HG03175 (cell line): ENCODE measurements at regions not wholly inside any gene's neighbourhood (a gene's known extent, or its start where the extent isn't known, plus 50 kb on each side); places are given as distances from the start of the nearest gene placed in this dataset.

Experiments used
- ATAC-seq: cut with Tn5 transposase; IDR thresholded peaks from one replicate; pipeline ENCODE4 v1.9.1; 2021; ENCODE audit warnings: mild to moderate bottlenecking, moderate library complexity; ENCODE audit not compliant: unreplicated experiment

GRCh38 chr7:33725111-33726025 lies 180.0 kb upstream of the BMPER start:
- no peak for ATAC-seq

DNA sequence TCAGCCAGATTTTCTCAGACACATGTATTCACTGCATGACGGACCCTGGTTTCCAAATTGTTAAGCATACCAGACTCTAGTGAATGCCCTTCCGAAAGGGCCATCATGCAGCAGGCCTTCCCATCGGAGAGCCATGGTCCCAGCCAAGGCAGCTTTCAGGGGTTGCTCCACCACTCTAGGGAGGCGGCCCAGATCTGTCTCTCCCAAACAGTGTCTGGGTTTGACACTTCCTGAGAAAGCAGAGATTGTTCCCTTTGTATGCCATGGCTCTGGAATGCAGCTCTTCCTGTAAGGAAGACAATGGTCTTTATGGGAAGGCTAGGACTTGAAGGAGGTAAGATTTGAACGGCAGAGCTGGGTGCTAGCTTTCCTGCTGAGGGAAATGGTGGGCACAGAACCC lies 178.8 kb upstream of the BMPER start:
- ATAC-seq = no peak

DNA sequence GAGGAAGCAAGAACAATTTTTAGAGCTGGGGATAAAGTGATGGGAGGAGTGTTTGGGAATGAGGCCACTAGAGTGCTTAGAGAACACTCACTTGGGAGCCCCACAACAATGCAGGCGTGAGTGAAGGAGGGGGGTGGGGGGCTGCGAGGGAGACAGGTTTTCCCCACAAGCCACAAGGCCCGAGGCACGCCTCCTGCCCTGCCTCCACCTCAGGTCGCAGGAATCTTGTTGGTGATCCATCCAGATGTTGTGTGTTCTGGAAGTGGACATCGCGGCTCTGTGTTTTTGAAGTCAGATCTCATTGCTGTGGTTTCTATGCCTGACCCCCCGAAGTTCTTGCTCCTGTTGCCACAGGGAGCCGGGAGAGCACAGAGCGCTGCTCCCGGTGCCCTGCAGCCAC lies 178.0 kb upstream of the BMPER start:
- no peak for ATAC-seq

DNA sequence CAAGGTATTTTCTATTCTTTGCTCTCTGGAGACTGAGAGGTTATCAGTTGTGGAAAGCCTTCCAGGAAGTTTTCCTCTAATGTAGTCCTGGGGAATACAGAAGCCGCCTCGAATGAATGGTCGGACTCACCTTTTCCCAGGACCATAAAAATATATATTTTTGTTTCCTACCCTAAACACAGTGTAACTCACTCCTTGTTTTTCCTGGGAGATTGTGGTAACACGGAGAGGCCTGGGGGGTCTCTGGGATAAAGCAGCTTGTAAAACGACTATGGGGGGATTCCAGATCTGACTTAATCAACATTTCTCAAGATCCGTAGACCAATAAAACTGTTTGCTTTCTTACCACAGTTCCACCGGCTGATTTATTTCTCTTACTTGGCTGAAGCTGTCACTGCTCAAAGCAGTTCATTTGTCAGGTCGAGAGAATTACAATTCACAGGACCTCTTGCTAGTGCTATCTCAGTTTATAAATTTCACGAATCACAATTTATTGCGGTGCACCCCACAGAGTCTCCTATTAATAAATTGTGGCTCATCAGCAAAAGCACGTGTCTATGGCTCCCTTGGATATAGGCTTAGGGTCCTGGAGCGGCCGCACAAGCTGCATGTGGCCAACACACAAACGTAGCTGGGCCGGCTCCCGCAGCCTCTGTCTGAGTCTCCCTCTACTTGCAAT lies 176.3 kb upstream of the BMPER start:
- ATAC-seq = no peak

GRCh38 chr7:33729726-33730125 lies 175.6 kb upstream of the BMPER start:
- ATAC-seq = no peak

GRCh38 chr7:33730958-33731357 lies 174.4 kb upstream of the BMPER start:
- ATAC-seq = no peak

GRCh38 chr7:33731912-33732311 lies 173.4 kb upstream of the BMPER start:
- no peak for ATAC-seq

- no peak for ATAC-seq
These were observed 172.9 kb upstream of the BMPER start for GRCh38 chr7:33732462-33732861.

GRCh38 chr7:33733870-33734650 lies 171.3 kb upstream of the BMPER start:
- ATAC-seq = no peak

DNA sequence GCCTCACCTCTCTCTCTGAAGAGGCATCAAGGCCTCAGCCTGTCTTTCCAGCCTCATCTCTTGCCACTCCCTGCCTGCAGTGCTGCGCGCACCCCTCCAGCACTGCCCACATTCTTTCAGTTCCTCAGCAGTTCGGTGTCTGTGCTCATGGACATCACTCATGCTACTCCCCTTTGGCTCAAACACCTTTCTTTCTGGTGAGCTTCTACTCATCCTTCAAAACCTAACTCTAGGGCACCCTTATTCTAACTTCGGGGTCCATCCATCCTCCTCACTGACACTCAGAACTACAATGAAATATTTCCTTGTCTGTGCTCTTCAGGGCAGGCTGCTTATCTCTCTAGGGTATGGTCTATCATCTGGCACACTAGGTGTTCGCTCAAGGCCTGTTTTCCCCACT lies 169.9 kb upstream of the BMPER start:
- no peak for ATAC-seq

GRCh38 chr7:33736521-33737221 lies 168.7 kb upstream of the BMPER start:
- no peak for ATAC-seq

DNA sequence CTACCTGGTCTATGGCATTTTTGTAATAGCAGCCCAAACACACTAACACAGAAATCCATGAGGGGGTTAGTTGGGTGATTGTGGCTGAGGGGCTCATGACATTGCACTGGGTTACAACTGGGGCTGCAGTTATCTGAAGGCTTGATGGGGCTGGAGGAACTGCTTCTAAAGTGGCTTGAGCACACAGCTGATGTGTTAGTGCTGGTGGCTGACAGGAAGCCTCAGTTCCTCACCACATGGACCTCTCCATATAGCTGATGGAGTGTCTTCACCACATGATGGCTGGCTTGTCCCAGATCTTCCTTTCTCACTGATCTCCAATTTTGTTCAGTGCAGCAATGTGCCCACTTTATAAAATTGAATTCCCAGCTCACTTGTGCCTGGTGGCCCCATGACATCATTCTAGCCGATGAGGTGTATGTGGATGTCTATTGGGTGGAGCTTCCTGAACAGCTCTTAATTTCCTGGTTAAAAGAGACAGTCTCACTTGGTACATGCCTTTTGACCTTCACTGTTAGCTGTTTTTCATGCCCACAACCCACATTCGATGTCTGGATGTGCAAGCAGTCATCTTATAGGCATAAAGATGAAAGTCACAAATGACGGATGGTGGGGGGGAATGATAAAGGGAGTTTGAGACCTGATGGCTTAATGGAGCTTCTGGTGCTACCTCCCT lies 166.9 kb upstream of the BMPER start:
- no peak for ATAC-seq

DNA sequence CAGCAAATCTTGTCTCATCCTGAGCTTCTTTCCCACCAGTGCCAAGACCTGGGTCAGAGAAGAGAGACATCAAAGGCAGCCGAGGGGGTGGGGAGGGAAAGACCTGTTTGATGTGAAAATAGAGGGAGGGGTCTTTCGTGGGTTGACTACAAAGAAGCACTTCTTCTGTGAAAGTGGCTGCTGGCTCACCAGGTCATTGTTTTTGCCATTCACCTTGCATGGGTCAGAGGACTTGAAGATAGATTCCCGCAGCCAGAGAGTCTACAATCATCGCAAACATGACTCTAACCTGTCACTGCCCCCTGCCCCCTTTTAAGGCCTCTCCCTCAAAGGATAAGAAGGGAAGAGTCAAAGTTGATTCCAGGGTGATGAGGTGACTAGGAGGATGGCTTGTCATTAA lies 166.1 kb upstream of the BMPER start:
- no peak for ATAC-seq

DNA sequence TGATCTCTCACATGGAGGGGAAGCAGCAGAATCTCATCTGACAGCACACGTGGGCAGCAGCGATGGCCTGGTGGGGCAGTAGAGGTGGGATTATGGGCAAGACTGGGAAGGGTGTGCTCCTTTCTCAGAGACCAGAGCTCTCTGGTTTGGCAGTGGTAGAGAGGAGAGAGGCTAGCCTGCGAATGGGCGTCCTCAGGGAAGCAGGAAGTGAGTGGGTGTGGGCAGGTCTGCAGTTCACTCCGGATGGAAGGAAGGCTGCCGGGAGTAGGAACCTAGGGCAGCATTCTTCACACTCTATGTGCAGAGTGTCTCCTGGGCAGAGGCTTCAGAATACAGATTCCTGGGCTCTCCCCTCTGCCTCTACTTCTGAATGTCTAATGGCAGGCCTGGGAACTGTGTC lies 162.8 kb upstream of the BMPER start:
- no peak for ATAC-seq

DNA sequence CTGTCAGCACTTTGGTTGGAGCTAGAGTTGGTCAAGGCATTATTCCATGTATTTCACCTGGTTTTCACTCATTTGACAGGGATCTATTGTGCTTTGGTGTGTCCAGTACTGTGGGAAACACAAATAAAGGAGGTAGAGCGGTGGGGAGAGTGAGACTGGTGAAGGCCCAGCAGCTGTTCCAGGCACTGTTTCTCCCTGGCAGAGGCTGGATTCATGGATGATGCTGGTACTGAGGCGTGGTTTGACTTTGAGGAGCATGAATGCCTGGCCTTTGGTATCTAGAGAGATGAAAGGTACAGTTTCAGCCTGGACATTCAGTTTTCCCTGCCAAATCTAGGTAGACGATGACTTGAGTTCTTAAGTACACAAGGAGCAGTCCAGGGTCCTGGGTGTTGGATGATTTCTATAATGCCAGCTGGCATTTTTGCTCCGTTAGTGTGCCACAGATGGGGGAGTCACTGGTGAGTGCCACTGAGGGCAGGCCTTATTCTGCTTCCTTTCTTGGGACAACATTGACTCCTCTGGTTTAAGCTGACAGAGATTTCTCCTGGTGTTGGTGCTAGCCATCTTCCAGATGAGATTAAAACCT lies 162.2 kb upstream of the BMPER start:
- no peak for ATAC-seq

GRCh38 chr7:33743594-33743993 lies 161.7 kb upstream of the BMPER start:
- no peak for ATAC-seq

DNA sequence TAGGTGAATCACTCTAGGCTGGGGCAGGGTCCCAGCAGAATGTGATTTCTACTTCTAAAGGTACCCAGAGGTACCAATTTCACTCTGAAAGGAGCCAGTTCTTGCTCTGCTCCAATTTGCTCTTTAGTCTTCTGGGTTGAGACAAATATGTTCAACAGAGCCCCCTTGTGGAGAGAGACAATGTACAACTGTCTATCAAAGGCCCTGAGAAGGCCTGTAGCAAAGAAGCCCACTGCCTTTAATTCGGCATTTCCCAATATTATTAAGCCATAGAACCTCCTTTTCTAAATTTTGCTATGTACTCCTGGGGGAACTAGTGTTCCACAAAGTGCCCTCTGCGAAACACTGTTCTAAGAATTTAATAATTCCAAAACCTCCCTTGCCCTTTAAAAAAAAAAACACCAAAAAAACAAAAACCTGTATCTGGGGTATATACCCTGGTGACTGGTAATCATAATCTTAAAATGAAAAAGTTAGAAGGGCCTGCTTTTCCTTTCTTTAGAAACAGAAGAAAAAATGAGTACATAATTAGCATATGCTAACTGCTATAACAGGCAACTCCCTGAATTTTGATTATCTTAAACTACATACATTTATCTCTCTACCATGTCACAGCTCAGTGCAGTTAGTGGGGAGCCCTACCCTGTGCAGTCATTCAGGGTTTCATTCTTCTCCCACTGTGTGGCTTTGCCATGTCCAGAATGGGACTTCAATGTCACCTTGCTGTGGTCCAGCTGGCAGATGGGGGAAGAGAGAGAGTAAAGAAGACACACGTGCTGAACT lies 160.9 kb upstream of the BMPER start:
- ATAC-seq = no peak

GRCh38 chr7:33745934-33746333 lies 159.4 kb upstream of the BMPER start:
- ATAC-seq = no peak

- no peak for ATAC-seq
These were observed 156.5 kb upstream of the BMPER start for GRCh38 chr7:33748793-33749192.
